ENCODE measurements at regions not wholly inside any gene's neighbourhood (a gene's known extent, or its start where the extent isn't known, plus 50 kb on each side); places are given as distances from the start of the nearest gene placed in this dataset.

DNA sequence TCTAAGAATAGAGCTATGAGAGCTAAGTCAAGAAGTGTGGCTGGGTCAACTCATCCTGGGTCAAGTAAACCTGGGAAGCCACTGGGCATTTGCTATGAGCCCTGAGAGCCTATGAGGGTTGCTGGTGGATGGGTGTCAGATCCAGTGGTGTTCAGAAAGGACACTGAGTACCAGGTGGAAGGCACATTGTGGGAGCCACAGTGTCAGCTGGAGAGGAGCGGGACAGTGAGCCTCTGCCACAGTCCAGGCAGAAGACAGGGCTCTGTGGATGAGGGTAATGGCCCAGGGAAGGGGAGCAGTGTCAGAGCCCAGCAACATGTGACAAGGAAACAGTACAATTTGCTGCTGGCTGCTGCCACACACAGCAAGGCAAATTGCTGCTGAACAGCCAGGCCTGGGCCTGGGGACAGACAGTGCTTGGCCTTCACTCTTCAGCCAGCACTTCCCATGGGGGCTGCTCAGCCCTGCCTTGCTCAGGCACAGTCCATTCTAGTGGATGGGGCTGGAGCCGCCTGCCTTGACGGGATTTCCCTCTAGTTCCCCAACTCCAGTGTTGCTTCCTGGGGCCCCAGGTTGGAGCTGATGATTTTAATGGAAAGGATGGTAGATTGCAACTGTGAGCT lies 90.9 kb upstream of the CHST15 start:
- no peak for DNase-seq (ENCODE audit: low read depth, low spot score)

GRCh38 chr10:124183617-124184016 lies 90.2 kb upstream of the CHST15 start:
- DNase-seq (ENCODE audit: low read depth, low spot score), result no peak

DNA sequence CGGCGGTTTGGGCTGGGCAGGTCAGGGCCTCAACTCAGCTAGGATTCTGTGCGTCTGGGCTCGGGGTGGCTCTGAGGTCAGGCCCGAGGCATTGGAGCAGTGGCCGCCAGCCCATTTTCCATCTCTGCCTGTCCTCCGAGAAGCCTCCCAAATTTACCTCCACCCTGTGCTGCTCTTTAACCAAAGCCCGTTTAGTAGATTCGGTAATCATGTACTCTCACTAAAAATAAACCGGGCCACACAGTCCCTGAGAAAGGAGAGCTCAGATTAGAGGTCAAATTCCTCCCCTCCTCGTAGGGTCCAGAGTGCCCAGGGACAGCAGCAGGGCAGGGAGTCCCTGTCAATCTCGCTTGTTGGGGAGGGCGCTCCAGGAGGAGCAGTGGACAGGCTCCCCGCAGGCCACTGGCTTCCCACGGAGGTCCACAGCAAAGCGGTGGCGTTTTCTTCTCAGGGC lies 88.7 kb upstream of the CHST15 start:
- DNase-seq (ENCODE audit: low read depth, low spot score), result no peak

DNA sequence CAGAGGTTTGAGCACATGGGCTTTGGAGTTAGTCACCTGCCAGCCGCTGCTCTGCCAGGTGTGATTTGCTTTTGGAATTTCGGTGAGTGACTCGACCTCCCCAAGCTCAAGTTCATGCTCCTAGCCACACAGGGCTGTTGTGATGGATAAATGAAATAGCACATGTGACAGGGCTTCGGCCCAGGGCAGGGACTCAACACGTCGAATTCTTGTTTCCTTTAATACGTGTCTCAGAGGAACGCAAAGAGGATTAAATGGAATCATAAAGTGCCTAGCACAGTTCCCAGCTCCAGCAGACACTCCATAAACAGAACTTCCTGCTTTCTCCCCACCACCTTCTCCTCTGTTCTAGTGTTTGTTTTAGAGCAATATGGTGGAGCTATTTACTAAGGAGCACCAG lies 88.3 kb upstream of the CHST15 start:
- no peak for DNase-seq (ENCODE audit: low read depth, low spot score)

DNA sequence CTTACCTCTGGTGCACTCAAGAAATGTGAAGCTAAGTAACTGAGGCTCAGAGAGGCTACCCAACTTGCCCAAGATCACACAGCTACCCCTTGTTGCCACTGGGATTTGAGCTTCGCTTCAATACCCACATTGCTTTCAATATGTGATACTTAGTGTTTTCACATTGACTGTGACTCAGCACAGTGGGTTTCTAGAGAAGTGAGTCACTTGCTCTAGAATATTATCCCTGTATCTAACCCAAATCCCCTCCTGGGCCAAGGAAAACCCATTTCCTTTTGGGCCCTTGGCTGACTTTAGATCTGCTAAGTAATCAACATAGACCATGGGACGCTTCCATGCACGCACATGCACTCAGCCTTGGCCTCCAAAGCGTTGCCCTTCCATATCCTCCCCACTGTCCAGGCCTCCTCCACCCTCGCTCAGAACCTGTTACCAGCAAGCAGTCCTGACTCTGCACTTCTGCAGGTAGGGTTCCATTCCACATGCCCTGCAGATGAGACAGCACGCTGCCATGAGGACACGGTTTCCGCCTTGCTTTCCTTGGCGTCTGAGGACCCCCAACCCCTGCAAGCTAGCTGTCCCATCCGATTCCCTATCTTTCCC lies 87.7 kb upstream of the CHST15 start:
- no peak for DNase-seq (ENCODE audit: low read depth, low spot score)

DNA sequence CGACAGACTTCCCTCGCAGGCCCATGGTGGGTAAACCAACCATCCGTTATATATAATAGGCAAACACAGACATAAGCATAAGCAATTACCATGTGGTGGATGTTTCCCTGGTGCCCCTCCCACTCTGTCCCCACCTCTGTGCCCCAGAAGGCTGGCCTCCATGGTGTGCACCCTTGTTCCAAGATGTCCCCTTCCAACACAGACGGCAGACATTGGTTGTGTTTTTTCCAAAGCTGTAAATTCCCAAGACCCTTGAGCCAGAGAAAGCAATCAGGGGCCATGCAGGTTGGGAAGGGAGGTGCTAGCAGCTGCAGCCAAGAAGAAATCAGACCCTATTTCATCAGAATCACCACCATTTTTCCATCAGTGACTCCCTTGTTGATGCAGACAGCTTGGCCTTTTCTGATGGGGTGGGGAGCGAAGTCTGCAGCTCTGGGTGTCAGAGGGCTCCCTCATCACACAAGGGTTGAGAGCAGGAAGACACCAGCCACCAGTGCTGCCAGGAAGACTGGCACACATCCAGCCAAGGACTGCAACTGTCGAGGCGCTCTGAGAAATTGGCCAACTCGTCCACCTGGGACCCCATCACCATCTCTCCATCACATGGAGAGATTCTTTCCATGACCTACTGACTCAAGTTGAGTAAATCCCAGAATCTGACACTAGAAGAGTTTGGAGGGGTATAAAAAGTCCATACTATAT lies 86.8 kb upstream of the CHST15 start:
- no peak for DNase-seq (ENCODE audit: low read depth, low spot score)

GRCh38 chr10:124179308-124180043 lies 86.1 kb upstream of the CHST15 start:
- no peak for DNase-seq (ENCODE audit: low read depth, low spot score)

DNA sequence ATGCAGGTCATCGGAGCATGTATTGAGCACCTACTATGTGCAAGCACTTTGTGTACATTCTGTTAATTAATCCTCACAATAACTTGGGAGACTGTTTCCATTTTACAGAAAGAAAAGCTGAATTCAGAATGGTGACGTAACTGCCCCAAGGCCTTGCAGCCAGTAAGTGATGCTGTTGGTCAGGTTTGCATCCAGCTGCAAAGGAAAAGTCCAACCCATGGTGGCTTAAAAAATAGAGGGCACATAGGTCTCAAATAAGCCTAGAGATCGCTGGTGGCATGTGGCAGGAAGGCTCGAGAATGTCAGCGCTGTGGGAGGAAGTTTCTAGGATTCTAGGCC lies 83.8 kb upstream of the CHST15 start:
- DNase-seq (ENCODE audit: low read depth, low spot score), result no peak

- DNase-seq (ENCODE audit: low read depth, low spot score), result peak; percentile 40
Measured at GRCh38 chr10:124176349-124177179, 83.2 kb upstream of the CHST15 start.

GRCh38 chr10:124175701-124176348 lies 82.4 kb upstream of the CHST15 start:
- no peak for DNase-seq (ENCODE audit: low read depth, low spot score)

DNA sequence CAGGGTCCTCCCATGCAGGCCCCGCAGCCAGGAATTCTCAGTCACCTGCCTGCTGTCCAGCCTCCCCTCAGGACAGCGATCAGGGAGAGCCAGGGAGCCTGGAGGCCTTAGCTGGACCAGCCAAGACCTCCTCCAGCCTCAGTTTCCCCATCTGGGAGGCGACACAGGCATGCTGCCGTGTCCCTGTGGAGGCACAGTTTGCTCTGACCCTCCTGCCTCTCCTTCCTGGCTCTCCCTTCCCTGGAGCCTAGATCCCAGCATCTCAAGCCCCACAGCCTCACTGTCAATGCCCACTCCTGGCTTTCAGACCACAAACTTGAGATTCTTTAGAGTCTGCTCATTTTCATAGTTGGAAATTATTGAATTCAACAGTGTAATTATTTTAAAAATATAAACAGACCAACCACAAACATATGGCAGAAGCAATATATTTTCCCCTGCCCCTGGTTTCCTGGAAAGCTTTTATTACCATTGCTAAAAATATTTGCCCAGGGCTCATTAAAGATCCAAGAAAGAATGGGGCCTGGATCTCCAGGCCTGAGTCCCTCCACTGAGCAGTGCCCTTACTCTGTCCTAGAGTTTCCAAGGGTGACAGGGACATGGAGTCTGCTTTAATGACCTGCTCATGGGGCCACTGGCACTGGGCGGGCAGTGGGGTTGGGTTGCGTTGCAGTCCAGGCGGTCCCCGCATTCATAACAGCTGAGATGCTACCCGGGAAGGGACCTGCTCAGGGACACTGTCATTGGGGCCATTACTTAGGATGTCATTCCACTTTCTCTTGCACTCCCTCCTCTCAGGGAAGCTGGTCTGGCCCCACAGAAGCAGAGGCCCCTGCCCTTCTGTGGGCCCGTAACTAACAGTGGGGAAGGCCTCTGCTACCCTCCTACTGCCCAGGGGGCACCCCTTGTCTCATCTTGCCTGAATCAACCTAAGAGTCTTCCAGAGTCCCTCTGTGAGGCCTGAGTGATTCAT lies 81.6 kb upstream of the CHST15 start:
- no peak for DNase-seq (ENCODE audit: low read depth, low spot score)

DNA sequence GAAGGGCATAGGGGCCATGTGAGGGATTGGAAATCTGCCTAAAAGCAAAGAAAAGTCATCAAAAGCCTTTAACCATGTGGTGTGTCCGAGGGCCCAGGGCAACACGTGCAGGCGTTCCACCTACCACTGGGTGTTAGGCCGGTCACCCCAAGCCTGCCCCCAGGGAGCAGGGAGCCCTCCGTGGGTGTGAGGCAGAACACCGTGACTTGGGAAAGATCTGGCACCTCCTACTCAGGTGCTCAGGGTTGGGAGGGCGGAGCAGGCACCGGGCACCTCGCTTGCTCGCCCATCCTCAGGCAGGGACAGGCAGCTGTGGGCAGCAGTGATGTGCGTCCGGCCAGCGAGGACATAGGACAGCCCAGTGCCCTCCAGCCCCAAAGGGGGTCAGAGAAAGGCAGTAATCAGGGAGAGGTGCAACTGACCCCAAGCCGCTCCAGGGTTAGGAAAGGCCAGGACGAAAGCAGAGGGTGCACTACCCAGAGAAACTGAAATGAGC lies 80.7 kb upstream of the CHST15 start:
- no peak for DNase-seq (ENCODE audit: low read depth, low spot score)

GRCh38 chr10:124173298-124173900 lies 80.0 kb upstream of the CHST15 start:
- DNase-seq (ENCODE audit: low read depth, low spot score), result no peak

DNA sequence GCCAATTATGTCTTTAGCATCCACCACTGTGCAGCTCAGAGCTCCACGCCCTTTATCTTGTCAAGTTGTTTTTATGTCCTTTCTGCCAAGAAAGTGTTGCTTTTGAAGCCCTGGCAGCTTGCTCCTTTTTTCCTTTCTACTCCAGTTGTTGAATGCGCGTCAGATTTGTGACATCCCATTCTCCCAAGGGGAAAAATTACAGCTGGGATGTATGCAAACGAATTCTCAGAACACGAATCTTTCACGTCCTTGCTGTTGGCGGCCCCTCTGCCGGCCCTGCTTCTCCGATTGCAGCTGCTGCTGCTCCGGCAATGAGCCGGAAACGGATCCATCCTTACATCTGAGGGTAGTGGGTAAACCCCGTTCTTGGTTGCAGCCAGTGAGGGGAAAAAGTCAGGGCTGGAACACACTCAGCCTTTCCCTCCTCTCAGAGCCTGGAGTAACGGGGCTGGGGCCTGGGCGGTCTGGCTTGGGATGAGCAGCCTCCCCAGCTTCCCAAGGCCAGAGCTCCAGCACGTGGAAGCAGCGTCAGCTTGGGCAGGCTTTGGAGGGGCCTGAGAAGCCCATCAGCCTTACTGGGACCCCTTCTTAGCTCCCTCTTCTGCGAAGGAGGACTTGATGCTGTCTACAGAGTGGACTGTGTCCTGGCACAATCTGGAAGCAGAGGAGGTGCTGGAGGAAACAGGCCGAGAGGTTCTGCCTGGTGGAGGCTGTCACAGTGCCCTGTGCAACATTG lies 79.0 kb upstream of the CHST15 start:
- DNase-seq (ENCODE audit: low read depth, low spot score), result no peak

DNA sequence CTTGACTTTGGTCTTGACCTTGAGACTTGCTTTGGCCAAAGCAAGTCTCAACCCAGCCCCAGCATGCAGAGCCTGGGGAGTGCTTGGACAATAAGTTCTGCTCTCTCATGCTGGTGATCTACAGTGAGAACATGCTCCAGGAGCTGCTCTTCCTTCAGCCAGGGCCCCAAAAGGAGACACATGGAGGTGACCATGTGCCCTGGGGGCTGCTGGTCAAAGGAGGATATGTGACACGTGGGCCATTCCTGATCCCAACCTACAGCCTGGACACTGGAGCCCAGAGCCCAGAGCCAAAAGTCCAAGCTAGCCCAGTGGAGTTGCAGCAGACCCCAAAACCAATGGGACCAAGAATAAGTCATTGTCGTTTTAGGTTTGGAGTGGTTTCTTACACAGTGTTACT lies 78.2 kb upstream of the CHST15 start:
- no peak for DNase-seq (ENCODE audit: low read depth, low spot score)

DNA sequence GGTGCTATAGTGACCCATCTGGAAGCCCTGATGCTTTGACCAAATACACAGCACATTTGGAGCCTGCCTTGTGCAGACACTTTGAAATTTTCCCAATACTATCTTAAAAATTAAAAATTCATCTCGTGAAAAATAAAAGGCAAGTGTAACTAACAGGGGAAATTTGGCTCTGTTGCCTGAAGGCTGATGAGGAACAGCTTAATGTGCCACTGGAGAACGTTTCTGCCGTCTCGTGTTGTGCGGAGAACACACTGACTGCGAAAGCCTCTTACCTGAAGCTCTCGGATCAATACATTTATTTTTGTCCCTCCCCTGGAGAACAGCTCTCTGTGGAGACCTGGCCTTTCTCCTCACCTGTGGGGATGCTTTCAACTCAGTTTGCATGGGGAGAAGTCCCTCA lies 77.2 kb upstream of the CHST15 start:
- DNase-seq (ENCODE audit: low read depth, low spot score), result no peak

DNA sequence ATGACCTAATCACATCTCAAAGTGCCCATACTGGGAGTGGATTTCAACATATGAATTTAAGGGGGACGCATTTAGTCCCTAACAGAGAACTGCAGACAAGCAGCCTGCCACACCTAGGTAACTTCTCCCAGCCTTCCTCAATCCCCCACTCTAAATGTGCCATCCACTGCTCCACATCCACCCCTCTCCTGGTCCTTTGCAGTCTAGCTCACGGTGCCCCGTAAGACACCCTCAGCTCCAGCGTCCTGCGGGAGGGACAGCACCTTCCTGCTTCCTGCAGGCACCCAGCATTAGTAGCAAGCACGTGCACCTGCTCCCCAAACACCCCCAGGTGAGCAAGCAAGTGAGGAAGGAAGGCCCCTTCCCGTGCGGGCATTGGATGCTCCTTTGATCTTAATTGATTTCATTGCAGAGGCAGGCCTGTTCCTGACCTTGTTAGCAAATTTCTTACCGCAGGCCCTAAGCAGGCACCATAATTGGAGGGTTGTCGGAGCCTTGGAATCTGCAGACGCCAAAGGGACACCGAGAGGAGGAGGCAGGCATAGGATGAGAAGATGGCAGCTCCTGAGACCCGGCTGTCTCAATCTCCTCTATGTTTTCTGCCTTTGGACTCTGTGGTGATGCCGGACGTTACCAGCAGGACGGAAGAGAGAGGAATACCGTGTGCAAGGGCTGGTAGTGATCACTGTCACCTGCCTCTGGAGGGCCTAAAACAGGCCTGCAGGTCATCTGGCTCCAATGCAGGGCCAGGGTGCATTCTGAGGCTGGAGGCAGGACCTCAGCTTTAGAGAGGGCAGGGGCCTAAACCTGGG lies 75.8 kb upstream of the CHST15 start:
- no peak for DNase-seq (ENCODE audit: low read depth, low spot score)

GRCh38 chr10:124168581-124168980 lies 75.2 kb upstream of the CHST15 start:
- no peak for DNase-seq (ENCODE audit: low read depth, low spot score)

All from brain pericyte (primary cell).